ENCODE measurements at regions not wholly inside any gene's neighbourhood (a gene's known extent, or its start where the extent isn't known, plus 50 kb on each side); places are given as distances from the start of the nearest gene placed in this dataset.

GRCh38 chr3:194955979-194956696 lies 270.5 kb downstream of the FAM43A start:
- no peak for TF ChIP-seq CTCF (IDR thresholded peaks at IDR 0.05)

GRCh38 chr3:194956697-194957396 lies 271.2 kb downstream of the FAM43A start:
- no peak for TF ChIP-seq CTCF (IDR thresholded peaks at IDR 0.05)

DNA sequence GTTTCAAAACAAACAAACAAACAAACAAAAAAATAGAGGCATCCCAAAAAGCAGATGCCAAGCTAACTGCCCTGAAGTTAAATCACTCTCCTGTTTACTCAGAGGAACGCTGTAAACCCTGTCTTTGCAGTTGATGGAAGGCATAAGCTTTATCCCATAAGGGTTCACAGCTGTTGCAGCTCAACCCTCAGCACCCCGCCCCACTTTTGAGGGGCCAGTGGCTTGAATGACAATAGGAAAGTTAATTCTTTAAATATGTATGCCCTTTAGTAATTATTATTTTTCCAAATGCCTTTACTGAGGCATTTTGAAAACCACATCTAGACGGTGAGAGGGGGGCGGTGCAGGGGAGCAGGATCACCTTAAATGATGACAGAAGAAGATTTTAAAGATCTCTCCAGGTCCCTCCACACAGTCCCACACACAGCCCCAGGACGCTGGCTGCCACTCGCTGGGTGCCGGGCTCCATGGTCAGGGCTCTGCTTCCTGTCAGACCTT lies 272.1 kb downstream of the FAM43A start:
- TF ChIP-seq CTCF (IDR thresholded peaks at IDR 0.05): no peak

DNA sequence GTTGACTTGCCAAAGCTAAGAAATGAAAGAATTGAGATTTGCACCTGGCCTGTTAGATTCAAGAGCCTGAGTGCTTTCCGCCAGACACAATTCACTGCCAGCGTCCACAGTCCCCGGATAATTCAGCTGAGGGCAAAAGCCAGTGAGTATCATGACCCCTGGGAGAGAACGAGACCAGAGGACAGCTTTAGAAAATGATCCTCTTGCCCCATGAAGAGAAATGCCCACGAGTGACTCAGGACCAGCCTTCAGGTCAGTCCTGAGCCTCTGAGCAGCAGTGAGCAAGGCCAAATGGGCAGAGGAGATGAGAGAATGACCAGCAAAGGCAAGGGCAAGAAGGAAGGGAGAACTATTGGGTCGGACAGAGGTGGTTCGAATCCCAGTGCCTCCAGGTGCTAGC lies 273.5 kb downstream of the FAM43A start:
- TF ChIP-seq CTCF (IDR thresholded peaks at IDR 0.05): no peak

- TF ChIP-seq CTCF (IDR thresholded peaks at IDR 0.05): no peak
These were observed 274.9 kb downstream of the FAM43A start for GRCh38 chr3:194960446-194961032.

- TF ChIP-seq CTCF (IDR thresholded peaks at IDR 0.05): no peak
These were observed 275.5 kb downstream of the FAM43A start for GRCh38 chr3:194961149-194961548.

GRCh38 chr3:194961571-194961970 lies 275.9 kb downstream of the FAM43A start:
- TF ChIP-seq CTCF (IDR thresholded peaks at IDR 0.05): no peak
